Testis (tissue), 2 donors: ENCODE measurements at regions not wholly inside any gene's neighbourhood (a gene's known extent, or its start where the extent isn't known, plus 50 kb on each side); places are given as distances from the start of the nearest gene placed in this dataset.

Source experiments
- POLR2A ChIP-seq: fragments of 450-650 bp; IDR thresholded peaks from one replicate; pipeline ENCODE4 v1.6.1; 2017; ENCODE audit warnings: antibody characterized with exemption, mild to moderate bottlenecking, moderate library complexity
- TF ChIP-seq, protein P1 (sequence below), 3 experiments: fragments of 450-650 bp in 2 of 3; fragments of 200-600 bp in 1 of 3; sonication (generic) in 1 of 3; IDR thresholded peaks; one replicate each; pipeline ENCODE4 v1.5.1; 2016 to 2019; ENCODE audit warnings: antibody characterized with exemption in 3 of 3, mild to moderate bottlenecking in 2 of 3, moderate library complexity in 1 of 3

DNA sequence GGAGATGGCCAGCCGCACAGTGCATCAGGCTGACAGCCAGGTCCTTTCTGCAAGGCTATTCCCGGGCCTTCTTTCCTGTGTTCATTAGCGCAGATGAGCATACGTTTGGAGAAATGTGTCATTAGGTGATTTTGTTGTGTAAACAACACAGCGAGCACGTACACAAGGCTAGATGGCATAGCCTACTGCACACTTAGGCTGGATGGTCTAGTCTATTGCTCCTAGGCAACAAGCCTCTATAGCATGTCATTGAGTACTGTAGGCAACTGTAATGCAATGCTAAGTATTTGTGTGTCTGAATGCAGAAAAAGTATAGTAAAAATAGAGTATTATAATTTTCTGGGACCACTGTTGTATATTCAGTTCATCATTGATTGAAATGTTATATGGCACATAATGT is 50.9 kb upstream of the PHLPP1 start:
- TF ChIP-seq, protein P1, sequence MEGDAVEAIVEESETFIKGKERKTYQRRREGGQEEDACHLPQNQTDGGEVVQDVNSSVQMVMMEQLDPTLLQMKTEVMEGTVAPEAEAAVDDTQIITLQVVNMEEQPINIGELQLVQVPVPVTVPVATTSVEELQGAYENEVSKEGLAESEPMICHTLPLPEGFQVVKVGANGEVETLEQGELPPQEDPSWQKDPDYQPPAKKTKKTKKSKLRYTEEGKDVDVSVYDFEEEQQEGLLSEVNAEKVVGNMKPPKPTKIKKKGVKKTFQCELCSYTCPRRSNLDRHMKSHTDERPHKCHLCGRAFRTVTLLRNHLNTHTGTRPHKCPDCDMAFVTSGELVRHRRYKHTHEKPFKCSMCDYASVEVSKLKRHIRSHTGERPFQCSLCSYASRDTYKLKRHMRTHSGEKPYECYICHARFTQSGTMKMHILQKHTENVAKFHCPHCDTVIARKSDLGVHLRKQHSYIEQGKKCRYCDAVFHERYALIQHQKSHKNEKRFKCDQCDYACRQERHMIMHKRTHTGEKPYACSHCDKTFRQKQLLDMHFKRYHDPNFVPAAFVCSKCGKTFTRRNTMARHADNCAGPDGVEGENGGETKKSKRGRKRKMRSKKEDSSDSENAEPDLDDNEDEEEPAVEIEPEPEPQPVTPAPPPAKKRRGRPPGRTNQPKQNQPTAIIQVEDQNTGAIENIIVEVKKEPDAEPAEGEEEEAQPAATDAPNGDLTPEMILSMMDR (IDR thresholded peaks at IDR 0.05), result no peak
- no peak for TF ChIP-seq POLR2A
